LHCN-M2 (cell line): ENCODE measurements at regions not wholly inside any gene's neighbourhood (a gene's known extent, or its start where the extent isn't known, plus 50 kb on each side); places are given as distances from the start of the nearest gene placed in this dataset.

Experiments
- DNase-seq: peaks from one replicate; pipeline ENCODE4 v3.0.0-alpha.2; 2012; ENCODE audit warnings: low read depth

DNA sequence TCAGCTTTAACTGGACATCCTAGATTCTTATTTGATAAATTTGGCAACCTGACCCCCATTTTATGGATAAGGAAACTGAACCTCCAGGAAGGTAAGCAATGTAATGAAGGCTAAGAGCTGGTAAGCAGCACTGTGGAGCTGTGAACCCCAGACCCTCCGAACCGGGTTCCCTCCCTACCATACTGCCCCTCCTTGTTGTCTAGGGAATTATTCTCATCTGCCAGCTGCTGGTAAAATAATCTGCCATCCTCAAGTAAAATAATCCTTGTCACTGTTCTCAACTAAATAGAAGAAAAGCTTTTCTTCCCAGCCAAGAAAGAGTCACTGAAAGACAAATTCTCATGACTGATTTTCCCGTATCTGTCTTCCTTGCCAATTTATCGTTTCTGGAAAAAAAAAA lies 55.8 kb upstream of the PRDX6 start:
- DNase-seq = no peak

DNA sequence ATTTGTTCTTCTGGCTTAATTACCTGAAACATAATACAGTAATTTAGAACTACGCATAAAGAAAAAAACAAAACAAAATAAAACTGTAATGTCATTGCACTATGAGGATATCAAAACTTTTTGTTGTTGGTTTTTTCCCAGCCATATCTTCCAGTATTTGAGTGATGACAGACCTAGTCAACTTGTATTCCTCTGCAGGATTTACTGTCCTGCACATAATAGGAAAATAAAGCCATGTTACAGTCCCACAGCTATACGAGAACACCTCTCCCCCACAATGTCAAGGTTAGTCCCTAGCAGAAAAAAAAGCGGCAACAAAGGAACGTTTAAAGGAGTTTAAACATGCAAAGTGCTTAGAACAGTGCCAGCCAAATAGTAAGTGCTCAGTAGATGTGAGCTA lies 55.3 kb upstream of the PRDX6 start:
- DNase-seq = no peak

DNA sequence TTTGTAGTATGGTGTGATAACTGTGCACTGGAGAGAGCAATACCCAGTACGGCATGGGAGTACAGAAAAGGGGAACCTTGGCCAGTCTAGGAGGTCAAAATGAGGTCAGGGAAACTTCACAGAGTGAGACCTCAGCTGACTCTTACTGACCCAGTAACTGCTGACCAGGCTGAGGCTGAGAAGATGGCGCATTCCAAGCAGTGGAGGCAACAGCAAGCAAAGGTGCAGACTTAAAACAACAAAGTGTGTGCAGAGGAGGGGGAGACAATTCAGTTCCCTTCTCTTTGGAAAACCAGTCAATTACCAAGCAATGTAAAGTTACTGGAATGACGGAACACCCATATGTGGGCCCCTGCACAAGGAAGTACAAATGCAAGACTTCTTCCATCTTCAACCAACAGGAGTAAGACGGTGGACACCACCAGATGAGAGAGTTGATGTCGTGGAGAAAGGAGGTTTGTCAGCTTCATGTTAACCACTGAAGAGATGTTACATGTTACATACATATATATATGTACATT lies 54.6 kb upstream of the PRDX6 start:
- DNase-seq = no peak

DNA sequence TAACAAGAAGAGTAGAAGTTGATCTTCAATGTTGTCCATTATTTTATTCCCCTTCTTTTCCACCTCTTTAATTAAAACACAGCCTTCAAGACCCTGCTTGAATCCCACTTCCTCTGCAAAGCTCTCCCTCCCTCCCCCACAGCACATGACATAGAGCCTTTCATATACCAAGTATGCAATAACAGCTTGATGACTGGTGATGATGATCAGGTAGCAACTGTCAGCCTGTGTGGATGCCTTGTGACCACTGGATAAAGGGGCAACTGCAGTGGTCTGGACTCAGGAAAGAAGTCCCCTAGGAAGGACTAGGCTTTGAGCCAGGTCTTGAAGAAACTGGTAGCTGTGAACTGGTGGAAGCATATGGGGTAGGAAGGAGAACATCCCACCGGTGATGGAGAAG lies 53.8 kb upstream of the PRDX6 start:
- DNase-seq = no peak

DNA sequence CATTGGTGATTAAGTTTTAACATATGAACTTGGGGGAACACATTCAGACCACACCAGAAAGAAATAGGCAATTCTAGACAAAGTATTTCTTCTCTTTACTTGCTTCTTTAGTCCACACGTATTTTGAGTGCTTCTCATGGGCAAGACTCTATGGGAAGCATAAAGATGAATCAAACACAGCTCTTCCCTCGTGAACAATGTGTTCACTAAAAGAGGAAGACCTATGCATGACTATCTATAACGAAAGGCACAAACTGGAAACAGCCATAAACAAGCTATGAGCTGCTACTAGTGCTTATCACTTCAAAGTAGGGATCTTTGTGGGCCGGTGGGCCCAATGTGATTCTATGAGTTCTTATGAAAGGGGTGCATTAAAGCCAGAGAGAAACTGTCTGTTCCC lies 53.0 kb upstream of the PRDX6 start:
- no peak for DNase-seq

DNA sequence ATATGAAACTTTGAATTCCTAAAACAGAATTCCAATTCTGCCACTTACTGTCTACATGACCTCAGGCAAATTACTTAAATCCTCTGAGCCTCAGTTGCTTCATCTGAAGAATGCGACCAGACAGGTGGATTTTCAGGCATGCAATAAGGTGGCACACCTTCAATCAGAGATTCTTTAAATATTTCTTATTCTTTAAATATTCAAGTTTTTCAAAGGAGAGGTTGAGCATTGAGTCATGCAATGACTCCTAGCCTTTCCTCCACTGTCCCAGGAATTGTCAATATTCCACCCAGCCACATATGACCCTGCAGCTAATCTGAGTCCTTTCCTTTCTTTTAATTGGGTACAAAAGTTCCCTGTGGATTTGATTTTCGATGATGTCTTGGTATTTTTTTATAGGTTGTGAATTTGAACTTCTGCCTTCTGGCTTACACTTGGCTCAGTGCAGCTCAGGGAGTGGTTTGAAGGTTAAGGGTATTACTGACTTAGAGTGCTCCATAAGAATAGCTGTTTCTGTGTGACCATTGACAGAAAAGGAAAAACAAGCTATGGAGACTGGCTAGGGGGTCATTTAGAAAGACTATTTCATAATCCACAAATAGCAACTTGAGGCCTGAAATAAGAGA lies 52.2 kb upstream of the PRDX6 start:
- peak; percentile 31 for DNase-seq

DNA sequence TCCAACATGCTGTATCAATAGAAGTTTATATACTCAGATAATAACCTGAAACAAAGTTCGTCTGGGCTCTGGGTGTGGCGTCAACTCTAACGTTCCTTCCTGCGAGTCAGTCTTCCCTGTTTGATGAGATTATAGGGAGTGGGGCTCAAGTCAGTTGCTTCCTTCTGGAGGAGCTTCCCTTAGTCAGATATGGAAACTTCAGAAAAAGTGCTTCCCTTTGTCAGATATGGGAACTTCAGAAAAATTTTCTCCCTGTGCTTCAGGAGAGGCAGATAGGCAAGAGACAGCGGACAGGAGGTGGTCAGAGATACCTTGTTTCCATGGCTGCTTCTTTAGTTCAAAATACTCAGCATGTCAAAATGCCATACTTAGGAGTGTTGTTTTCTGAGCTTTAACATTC lies 51.1 kb upstream of the PRDX6 start:
- DNase-seq = no peak

DNA sequence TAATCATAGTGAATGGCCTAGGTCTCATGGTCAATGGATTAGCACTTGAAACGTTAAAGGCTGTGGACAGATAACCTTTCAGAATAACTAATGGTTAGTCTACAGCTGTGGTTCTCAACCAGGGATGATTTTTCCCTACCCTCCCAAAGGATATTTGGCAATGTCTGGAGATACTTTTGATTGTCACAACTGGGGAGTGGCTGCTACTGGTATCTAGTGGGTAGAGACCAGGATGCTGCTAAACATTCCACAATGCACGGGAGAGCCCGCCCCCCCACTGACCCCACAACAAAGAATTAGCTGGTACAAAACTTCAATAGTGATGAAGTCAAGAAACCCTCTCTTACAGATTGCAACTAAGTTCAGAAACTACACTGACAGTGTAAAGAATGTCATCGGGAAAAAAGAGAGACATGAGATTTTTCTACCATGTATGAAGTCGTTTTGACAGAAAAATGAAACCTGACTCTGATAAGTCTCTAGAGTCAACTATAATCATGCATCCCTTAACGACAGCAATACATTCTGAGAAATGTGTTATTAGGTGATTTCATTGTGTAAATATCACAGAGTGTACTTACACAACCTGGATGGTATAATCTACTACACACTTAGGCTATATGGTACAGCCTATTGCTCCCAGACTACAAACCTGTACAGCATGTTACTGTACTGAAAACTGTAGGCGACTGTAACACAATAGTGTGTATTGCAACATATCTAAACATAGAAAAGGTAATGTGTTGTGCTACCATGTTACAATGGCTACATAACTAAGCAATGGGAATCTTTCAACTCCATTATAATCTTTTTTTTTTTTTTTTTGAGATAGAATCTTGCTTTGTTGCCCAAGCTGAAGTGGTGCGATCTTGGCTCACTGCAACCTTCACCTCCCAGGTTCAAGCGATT lies 49.7 kb upstream of the PRDX6 start:
- DNase-seq = no peak
